SK-N-SH (cell line): ENCODE measurements at regions not wholly inside any gene's neighbourhood (a gene's known extent, or its start where the extent isn't known, plus 50 kb on each side); places are given as distances from the start of the nearest gene placed in this dataset.

Experiments used
- CTCF ChIP-seq: fragments of 200-600 bp; sonication (generic); IDR thresholded peaks from 2 replicates; pipeline ENCODE4 v1.6.1; 2017; ENCODE audit warnings: antibody characterized with exemption, mild to moderate bottlenecking, moderate library complexity
- ELF1 ChIP-seq: IDR thresholded peaks from 2 replicates; pipeline ENCODE4 v1.4.0; 2012
- EP300 ChIP-seq, 2 experiments: IDR thresholded peaks; 2 replicates each; pipeline versions ENCODE4 v1.4.0 to v1.6.1; 2012; ENCODE audit warnings: borderline replicate concordance in 1 of 2, low read depth in 1 of 2, low read length in 1 of 2
- JUND ChIP-seq: IDR thresholded peaks from 2 replicates; pipeline ENCODE4 v1.4.0; 2012
- MAX ChIP-seq: IDR thresholded peaks from 2 replicates; pipeline ENCODE4 v1.4.0; 2012; ENCODE audit warnings: low read depth
- NRF1 ChIP-seq: IDR thresholded peaks from 2 replicates; pipeline ENCODE4 v1.6.1; 2012; ENCODE audit warnings: low read depth, mild to moderate bottlenecking, low read length
- RAD21 ChIP-seq: IDR thresholded peaks from 2 replicates; pipeline ENCODE4 v1.6.1; 2012; ENCODE audit warnings: mild to moderate bottlenecking, low read length
- REST ChIP-seq: IDR thresholded peaks from 2 replicates; pipeline ENCODE4 v1.6.1; 2012; ENCODE audit warnings: mild to moderate bottlenecking, low read depth, low read length, moderate library complexity
- TAF1 ChIP-seq: IDR thresholded peaks from 2 replicates; pipeline ENCODE4 v1.6.1; 2012; ENCODE audit warnings: low read depth, mild to moderate bottlenecking, low read length, moderate library complexity, borderline replicate concordance
- USF2 ChIP-seq: fragments of 150-350 bp; IDR thresholded peaks from 2 replicates; pipeline ENCODE4 v1.6.1; 2017; ENCODE audit warnings: antibody characterized with exemption, low read length, low read depth, borderline replicate concordance
- ZBTB33 ChIP-seq: IDR thresholded peaks from 2 replicates; pipeline ENCODE4 v1.4.0; 2012; ENCODE audit warnings: low read depth, borderline replicate concordance

GRCh38 chr14:61219673-61220072 lies 61.5 kb downstream of the TMEM30B start:
- TF ChIP-seq CTCF = no peak
- no peak for TF ChIP-seq RAD21
- TF ChIP-seq EP300 (IDR thresholded peaks at IDR 0.05; ENCODE audit: borderline replicate concordance in 1 of 2, low read depth in 1 of 2, low read length in 1 of 2) = no peak
- TF ChIP-seq NRF1 = no peak
- no peak for TF ChIP-seq TAF1
- no peak for TF ChIP-seq MAX
- TF ChIP-seq ZBTB33 = no peak
- no peak for TF ChIP-seq USF2
- TF ChIP-seq JUND = no peak
- no peak for TF ChIP-seq ELF1
- no peak for TF ChIP-seq REST
